GM18870 (cell line): ENCODE measurements at regions not wholly inside any gene's neighbourhood (a gene's known extent, or its start where the extent isn't known, plus 50 kb on each side); places are given as distances from the start of the nearest gene placed in this dataset.

ENCODE experiments used
- ATAC-seq: cut with Tn5 transposase; IDR thresholded peaks from one replicate; pipeline ENCODE4 v1.9.1; 2021; ENCODE audit warnings: moderate library complexity; ENCODE audit not compliant: unreplicated experiment

GRCh38 chr14:62006116-62006731 is 244.0 kb downstream of the SNAPC1 start:
- ATAC-seq: no peak

GRCh38 chr14:62015243-62015642 is 253.0 kb downstream of the SNAPC1 start:
- no peak for ATAC-seq

- ATAC-seq: no peak
Measured at GRCh38 chr14:62015945-62016344, 253.7 kb downstream of the SNAPC1 start.

- ATAC-seq: no peak
Measured at GRCh38 chr14:62017651-62018230, 255.5 kb downstream of the SNAPC1 start.

- ATAC-seq: no peak
Measured at GRCh38 chr14:62018606-62019005, 256.4 kb downstream of the SNAPC1 start.

GRCh38 chr14:62027958-62028357 is 265.7 kb downstream of the SNAPC1 start:
- no peak for ATAC-seq

- ATAC-seq: peak; percentile 85
Measured at GRCh38 chr14:62029569-62029924, 267.3 kb downstream of the SNAPC1 start.

GRCh38 chr14:62030387-62030786 is 268.2 kb downstream of the SNAPC1 start:
- no peak for ATAC-seq

- no peak for ATAC-seq
Measured at GRCh38 chr14:62031504-62031903, 269.3 kb downstream of the SNAPC1 start.

GRCh38 chr14:62053188-62053587 is 291.0 kb downstream of the SNAPC1 start:
- ATAC-seq: peak; percentile 95

GRCh38 chr14:62056789-62057188 is 294.6 kb downstream of the SNAPC1 start:
- no peak for ATAC-seq

GRCh38 chr14:62062645-62063044 is 300.4 kb downstream of the SNAPC1 start:
- ATAC-seq: no peak

GRCh38 chr14:62064751-62065323 is 302.6 kb downstream of the SNAPC1 start:
- no peak for ATAC-seq

- ATAC-seq: no peak
Measured at GRCh38 chr14:62066304-62066703, 304.1 kb downstream of the SNAPC1 start.

- ATAC-seq: no peak
Measured at GRCh38 chr14:62071039-62071438, 308.8 kb downstream of the SNAPC1 start.

GRCh38 chr14:62076368-62076767 is 314.1 kb downstream of the SNAPC1 start:
- no peak for ATAC-seq

- no peak for ATAC-seq
Measured at GRCh38 chr14:62076825-62077605, 314.8 kb downstream of the SNAPC1 start.

- ATAC-seq: no peak
Measured at GRCh38 chr14:62077676-62078261, 315.5 kb downstream of the SNAPC1 start.

GRCh38 chr14:62079038-62079437 is 316.8 kb downstream of the SNAPC1 start:
- peak; percentile 32 for ATAC-seq

GRCh38 chr14:62081012-62081612 is 318.9 kb downstream of the SNAPC1 start:
- ATAC-seq: peak; percentile 95

GRCh38 chr14:62081951-62082350 is 319.7 kb downstream of the SNAPC1 start:
- no peak for ATAC-seq
